ENCODE measurements at regions not wholly inside any gene's neighbourhood (a gene's known extent, or its start where the extent isn't known, plus 50 kb on each side); places are given as distances from the start of the nearest gene placed in this dataset.

- no peak for TF ChIP-seq TSHZ2 (CRISPR knock-in tag; IDR thresholded peaks at IDR 0.05)
- no peak for TF ChIP-seq ZNF70 (CRISPR knock-in tag; IDR thresholded peaks at IDR 0.05)
- TF ChIP-seq PATZ1 (CRISPR knock-in tag; IDR thresholded peaks at IDR 0.05; ENCODE audit: borderline replicate concordance), result no peak
- no peak for TF ChIP-seq ZNF565 (CRISPR knock-in tag; conservative IDR thresholded peaks at IDR 0.05; ENCODE audit: low read depth)
Measured at GRCh38 chr20:60509407-60509806, 551.2 kb downstream of the CDH26 start.
